NCI-H1436 treated with DMSO at 0.1 percent for 48 hours (cell line): ENCODE measurements at regions not wholly inside any gene's neighbourhood (a gene's known extent, or its start where the extent isn't known, plus 50 kb on each side); places are given as distances from the start of the nearest gene placed in this dataset.
"Not testable (repeated sequence)": the region's sequence is repeated elsewhere in the genome, so short reads cannot be mapped to it uniquely, and the experiment has no call there.

Experiments used
- DNase-seq: peaks from one replicate; lab custom pipeline; 2025; lab: John Stamatoyannopoulos, UW

DNA sequence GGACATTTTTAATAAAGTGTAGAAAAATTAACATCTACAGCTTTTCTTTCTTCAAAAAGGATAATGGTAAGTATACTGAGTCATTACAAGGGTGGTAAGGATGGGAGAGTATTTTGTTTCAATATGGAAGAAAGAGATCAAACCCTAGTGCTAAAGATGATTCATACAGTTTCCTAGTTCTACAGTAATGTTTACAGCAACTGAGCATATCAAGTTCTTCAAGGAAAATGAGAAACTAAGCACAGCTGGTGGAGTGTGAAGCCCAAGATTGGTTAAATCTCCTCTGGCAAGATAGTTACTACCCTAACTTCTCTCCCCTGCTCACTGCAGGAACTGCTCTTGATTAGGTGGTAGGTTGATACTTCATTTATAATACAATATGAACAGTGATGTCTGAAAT, 467.5 kb downstream of the XIRP2 start:
- DNase-seq: no peak

DNA sequence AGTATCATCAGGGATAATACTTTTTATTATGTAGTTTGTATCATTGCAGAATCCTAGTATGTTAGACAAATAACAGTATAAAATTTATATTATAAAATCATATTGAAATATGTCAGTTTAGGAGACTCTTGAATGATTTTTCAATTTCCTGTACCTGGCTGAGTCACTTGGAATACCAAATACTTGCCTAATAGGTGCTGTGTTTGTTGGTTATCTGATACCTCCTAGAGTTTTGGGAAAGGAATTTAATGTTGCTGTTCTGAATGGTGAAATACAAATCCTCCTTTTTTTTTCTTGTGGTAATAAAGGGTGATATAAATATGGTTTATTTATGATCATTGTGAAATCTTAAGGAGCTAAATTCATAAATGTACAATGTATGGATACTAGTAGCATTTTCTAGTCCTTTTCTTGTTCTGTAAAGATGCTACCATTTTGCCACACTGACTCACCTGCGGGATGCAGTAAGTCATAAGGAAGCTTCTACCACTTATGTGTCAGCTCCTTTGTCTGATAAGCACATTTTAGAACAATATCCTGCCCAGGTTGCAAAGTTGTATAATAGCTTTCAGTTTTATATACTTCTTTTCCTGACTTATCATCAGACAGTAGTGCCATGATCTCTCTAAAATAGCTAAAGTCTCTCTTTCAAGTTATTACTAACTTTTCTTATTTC, 465.5 kb downstream of the XIRP2 start:
- DNase-seq: no peak

DNA sequence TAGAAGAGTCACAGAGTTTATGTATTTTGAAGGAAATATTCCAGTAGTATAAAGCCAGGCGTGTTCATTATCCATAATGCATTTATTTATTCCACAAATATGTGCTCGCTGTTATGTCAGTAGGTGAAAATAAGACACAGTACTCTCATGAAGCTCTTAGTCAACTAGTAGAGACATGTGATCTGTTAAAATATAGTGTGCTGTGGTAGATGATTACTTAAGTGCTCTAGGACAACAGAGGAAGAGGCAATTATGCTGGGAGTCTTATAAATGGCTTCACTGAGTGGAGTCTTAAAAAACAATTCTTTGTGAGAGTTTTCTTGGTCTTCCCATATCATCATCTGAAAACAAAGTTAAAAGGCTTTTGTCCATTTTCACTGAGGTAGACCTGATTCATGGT, 457.3 kb downstream of the XIRP2 start:
- peak; percentile 51 for DNase-seq

DNA sequence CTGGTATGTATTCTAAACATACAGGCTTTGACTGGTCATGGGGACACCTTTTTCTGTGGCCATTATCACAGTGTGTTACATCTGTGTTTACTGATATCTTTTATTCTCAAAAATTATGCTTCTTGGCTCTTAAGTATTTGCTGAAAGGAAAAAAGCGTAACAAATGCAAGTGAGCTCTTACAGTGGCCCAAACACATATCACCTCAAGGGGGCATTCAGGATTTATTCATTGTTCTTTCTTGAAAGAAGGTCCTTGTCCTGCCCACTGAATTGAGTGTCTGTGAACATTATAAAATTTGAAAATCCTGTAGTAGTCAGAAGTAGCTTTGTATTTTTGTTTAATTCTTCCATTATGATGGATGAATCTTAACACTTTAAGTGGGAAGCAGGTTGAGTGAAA, 454.5 kb downstream of the XIRP2 start:
- DNase-seq: no peak

DNA sequence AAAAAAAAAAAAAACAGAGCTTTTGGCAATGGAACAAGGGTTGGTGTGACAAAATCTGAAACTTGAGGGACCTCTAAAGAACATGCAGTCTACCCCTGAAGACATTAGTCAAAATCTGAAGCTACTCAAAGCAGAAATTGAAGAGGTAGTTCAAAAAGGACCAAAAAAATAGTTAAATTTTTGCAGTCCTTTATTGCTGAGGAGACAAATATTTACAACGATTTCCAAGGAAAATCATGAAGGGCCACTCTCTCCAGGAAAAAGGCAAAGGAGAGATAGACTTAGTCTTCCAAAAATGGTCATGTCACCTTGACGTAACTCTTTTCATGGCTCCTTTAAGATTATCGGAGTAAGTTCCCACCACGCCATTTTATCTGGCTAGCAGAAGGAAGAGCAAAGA, 452.0 kb downstream of the XIRP2 start:
- DNase-seq: no peak

DNA sequence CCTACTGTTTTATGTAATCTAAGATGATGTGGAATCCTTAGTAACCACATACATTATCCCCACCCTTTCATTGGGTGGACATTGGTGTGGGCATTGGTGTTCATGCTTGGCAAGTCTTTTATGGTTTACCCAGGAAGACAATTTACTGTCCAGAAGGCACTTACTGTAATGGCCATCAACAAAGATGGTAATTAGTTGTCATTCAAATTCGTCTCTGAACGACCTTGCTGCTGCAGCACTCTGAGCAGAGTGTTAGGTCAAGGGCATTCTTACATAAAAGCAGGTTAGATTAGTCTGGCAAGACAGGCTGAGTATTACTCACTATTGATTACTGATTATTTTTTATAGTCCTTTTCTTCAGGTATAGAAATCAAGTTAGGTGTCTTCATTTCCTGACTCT, 447.9 kb downstream of the XIRP2 start:
- DNase-seq: no peak

DNA sequence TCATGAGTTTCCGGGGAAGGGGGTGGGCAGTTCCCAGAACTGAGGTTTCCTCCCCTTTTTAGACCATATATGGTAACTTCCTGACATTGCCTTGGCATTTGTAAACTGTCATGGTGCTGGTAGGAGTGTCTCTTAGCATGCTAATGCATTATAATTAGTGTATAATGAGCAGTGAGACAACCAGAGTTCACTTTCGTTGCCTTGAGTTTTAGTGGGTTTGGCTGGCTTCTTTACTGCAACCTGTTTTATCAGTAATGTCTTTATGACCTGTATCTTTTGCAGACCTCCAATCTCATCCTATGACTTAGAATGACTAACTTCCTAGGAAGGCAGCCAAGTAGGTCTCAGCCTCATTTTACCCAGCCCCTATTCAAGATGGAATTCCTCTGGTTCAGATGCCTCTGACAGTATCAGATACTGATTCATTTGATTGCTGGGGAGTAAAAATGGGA, 447.3 kb downstream of the XIRP2 start:
- DNase-seq: no peak

DNA sequence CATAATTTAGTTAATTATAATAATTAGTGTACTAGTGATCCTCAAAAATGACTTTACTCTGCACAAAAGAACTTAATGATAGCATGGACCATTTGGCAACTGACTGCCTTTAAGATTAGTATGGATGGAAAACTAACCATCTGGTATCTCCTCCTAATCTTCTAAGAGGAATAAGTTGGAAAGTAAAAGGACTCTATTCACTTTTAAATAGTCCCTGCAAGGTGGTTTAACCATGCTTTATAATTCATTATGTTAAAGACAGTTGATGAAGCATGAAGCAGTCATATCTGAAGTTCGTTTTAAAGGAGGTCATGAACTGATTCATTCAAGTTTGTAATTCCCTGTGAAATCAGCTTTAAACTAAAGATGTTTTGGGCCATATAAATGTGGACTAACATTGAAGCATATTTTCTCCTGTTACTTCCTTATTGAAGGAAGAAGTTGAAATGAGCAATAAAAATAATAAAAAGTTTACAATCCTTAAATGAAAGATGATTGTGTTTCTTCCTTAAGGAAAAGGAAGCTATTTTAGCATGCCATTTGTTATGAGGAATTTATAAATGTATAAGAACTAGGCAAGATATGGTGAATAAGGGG, 446.0 kb downstream of the XIRP2 start:
- no peak for DNase-seq

DNA sequence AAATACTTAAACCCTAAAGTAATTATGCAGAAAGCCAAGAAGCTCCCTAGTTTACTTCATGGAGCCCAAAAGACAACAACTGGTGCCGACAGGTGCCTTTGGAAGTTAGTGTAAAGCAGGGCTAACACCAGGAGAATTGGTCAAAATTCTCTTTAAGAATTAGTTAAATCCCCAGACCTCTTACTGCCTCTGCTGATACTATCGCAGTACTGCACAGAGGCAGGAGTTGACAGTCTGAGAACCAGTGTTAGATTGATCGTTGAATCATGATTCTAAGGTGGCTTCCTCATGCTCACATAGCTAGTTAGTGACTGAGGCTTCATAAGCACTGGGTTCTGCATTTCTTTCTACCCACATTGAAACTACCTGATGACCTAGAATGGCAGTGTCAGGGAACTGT, 445.0 kb downstream of the XIRP2 start:
- DNase-seq: no peak

DNA sequence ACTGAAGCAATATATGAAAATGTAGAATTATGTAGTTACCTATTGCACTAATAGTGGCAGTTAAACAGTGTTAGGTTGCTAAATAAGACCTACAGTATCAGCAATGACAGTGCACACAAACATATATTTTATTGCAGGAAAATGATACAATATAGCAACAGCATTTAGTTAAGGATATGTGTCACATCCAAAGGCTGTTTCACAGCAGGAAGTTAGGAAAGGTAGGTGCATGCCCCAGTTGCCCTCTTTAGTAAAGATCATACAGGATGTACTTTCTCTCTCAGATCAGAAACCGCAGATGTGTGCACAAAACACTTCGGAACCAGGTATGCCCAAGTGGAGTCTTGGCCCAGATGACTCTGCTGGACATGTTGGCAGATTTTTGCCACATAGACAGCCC, 444.1 kb downstream of the XIRP2 start:
- no peak for DNase-seq

DNA sequence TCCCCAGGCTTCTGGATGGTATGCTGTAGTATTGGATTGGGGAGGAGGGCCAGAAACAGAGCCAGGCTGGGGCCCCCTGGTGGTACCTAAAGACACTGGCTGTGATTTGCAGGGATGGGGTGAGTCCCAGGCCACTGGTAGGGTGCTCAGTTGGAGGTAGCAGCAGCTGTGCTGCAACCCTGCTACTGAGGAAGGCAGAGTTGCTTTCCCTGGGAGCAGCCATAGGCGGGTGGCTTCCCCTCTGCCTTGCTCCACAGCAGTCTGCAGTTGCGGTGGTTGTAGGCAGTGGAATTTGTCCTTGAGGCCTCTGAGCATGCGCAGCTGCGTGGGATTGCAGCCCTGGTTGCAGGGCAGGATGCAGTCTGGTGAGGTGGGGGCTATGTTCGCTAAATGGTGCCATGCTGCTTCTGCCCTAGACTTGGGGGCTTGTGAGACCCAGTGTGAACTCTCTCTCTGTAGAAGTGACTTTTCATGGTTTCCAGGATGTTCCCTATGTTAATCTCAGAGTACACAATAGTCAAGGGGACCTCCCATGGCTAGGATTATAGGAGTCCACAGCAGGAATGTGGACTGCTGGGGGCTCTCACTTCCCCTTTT, 443.5 kb downstream of the XIRP2 start:
- DNase-seq: no peak

DNA sequence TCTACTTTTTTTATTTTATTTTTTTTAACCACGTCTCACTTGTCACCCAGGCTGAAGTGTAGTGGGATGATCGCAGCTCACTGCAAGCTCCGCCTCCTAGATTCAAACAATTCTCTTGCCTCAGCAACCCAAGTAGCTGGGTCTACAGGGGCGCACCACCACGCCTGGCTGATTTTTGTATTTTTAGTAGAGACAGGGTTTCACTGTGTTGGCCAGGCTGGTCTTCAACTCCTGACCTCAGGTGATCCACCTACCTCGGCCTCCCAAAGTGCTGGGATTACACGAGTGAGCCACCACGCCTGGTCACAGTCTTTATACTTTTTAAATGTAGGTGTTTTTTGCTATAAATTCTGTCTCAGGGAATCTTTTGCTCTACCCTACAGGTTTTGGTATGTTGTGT, 440.5 kb downstream of the XIRP2 start:
- DNase-seq: not testable (repeated sequence)

DNA sequence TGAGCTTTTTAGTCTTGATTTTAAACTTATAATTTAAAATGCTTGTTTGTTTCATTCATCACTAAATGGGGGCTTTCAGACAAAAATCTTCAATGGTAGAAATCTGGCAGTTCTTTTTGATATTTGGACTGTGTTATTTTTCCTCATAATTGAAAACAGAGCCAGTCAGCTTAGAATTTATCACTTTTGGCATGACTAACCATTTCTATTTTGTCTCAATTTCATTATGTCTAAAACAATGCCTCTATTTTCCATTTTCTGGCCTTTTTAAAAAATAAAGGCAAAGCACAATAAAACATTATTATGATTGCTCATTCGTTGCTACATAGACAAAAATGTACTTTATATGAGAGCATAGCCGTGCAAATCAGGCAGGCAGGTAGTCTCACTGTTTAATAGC, 434.5 kb downstream of the XIRP2 start:
- no peak for DNase-seq

DNA sequence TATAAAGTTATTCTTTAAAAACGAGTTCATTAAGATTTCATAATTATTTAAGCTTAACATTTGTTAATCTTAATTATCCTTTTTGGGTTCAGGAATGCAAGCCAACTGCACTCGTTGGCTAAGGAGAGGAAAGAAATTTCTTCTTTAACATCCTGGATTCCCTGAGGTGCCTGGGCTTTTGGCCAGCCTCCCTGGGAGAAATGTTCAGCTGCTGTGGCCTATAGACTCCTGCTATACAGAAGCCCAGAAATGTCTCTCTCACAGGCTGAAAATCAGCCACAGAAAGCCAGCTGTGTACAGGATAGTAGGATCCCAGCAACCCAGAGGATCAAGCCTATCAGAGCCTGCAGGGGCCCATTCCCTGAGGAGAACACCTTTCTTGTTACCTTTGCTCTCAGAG, 430.3 kb downstream of the XIRP2 start:
- no peak for DNase-seq

DNA sequence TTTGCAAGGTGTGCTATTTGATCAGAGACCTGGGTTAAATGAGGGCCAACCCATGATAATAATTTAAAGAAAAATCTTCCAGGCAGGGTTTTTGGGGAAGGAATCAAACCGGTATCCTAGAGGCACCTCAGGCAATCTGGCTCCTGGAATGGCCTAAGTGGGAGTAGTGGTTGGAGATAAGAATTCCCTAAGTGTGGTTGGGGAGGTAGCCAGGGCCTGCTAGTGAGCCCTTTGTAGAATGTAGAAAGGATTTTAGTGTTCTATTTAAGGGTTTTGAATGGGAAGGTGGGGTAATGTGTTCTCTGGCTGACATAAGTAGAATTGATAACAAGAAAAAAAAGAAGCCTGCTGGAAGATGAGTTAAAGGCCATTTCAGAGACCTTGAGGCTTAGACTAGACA, 422.2 kb downstream of the XIRP2 start:
- no peak for DNase-seq
